ENCODE measurements at regions not wholly inside any gene's neighbourhood (a gene's known extent, or its start where the extent isn't known, plus 50 kb on each side); places are given as distances from the start of the nearest gene placed in this dataset.

- TF ChIP-seq ZNF398 (tag by site-specific recombination; IDR thresholded peaks at IDR 0.05) (peak; percentile 79), GLI4 (tag by site-specific recombination; IDR thresholded peaks at IDR 0.05) (no peak), ZNF596 (tag by site-specific recombination; IDR thresholded peaks at IDR 0.05) (no peak), BCL11B (tag by site-specific recombination; IDR thresholded peaks at IDR 0.05; ENCODE audit: low read depth) (no peak), ZNF366 (tag by site-specific recombination; conservative IDR thresholded peaks at IDR 0.05) (peak; percentile 59), ZNF24 (tag by site-specific recombination; IDR thresholded peaks at IDR 0.05) (no peak), KLF16 (tag by site-specific recombination; IDR thresholded peaks at IDR 0.05) (peak; percentile 31; the same call in 1 of the 2 replicates), ZNF530 (tag by site-specific recombination; IDR thresholded peaks at IDR 0.05; ENCODE audit: low read depth) (no peak), EGR2 (tag by site-specific recombination; IDR thresholded peaks at IDR 0.05; ENCODE audit: low read depth) (peak; percentile 89), ZNF266 (tag by site-specific recombination; IDR thresholded peaks at IDR 0.05; ENCODE audit: low read depth) (no peak), ZNF623 (tag by site-specific recombination; IDR thresholded peaks at IDR 0.05) (no peak), PBX3 (CRISPR knock-in tag; IDR thresholded peaks at IDR 0.05) (no peak), ZNF600 (tag by site-specific recombination; IDR thresholded peaks at IDR 0.05) (no peak), KLF1 (tag by site-specific recombination; IDR thresholded peaks at IDR 0.05) (peak; percentile 30; the same call in 1 of the 2 replicates), ZBTB44 (tag by site-specific recombination; IDR thresholded peaks at IDR 0.05) (no peak), ZNF707 (tag by site-specific recombination; IDR thresholded peaks at IDR 0.05) (no peak), ZIC2 (tag by site-specific recombination; IDR thresholded peaks at IDR 0.05) (peak; percentile 67), ZNF18 (tag by site-specific recombination; IDR thresholded peaks at IDR 0.05) (no peak), TRIM28 (IDR thresholded peaks at IDR 0.05; ENCODE audit: borderline replicate concordance, low read length) (no peak), SP2 (tag by site-specific recombination; IDR thresholded peaks at IDR 0.05) (no peak), ZNF692 (tag by site-specific recombination; IDR thresholded peaks at IDR 0.05) (peak; percentile 33; the same call in 1 of the 2 replicates), MYNN (tag by site-specific recombination; IDR thresholded peaks at IDR 0.05; ENCODE audit: borderline replicate concordance) (no peak), ZNF335 (tag by site-specific recombination; conservative IDR thresholded peaks at IDR 0.05) (no peak), ZNF324 (tag by site-specific recombination; IDR thresholded peaks at IDR 0.05) (no peak), ZNF626 (tag by site-specific recombination; IDR thresholded peaks at IDR 0.05) (no peak), ZSCAN16 (tag by site-specific recombination; IDR thresholded peaks at IDR 0.05) (no peak), IKZF3 (tag by site-specific recombination; IDR thresholded peaks at IDR 0.05) (peak; percentile 21; the same call in 1 of the 2 replicates), ZNF157 (tag by site-specific recombination; IDR thresholded peaks at IDR 0.05) (no peak), ZFP41 (tag by site-specific recombination; IDR thresholded peaks at IDR 0.05; ENCODE audit: borderline replicate concordance) (no peak), ZNF514 (tag by site-specific recombination; IDR thresholded peaks at IDR 0.05) (no peak), OSR2 (tag by site-specific recombination; IDR thresholded peaks at IDR 0.05) (peak; percentile 32; the same call in 1 of the 2 replicates), CTCF (tag by site-specific recombination; IDR thresholded peaks at IDR 0.05) (no peak)
Measured at GRCh38 chr1:182299728-182300616, 91.6 kb downstream of the GLUL start (continued).

Data from HEK293 (cell line).